Activated effector memory CD4-positive, alpha-beta T cell treated with Interleukin-2 at 50 U/mL for 16 hours (primary cell): ENCODE measurements at regions not wholly inside any gene's neighbourhood (a gene's known extent, or its start where the extent isn't known, plus 50 kb on each side); places are given as distances from the start of the nearest gene placed in this dataset.

Experiments
- DNase-seq: peaks from one replicate; pipeline ENCODE4 v3.0.0-alpha.2; 2020

GRCh38 chr4:26074712-26075430, 160.9 kb downstream of the SMIM20 start:
- DNase-seq, result no peak

GRCh38 chr4:26075583-26075982, 161.6 kb downstream of the SMIM20 start:
- no peak for DNase-seq

- no peak for DNase-seq
Measured at GRCh38 chr4:26076000-26076587, 162.1 kb downstream of the SMIM20 start.

- no peak for DNase-seq
Measured at GRCh38 chr4:26076896-26077295, 162.9 kb downstream of the SMIM20 start.

GRCh38 chr4:26077756-26078155, 163.7 kb downstream of the SMIM20 start:
- DNase-seq, result no peak

- no peak for DNase-seq
Measured at GRCh38 chr4:26080870-26081628, 167.0 kb downstream of the SMIM20 start.

- DNase-seq, result no peak
Measured at GRCh38 chr4:26081795-26082498, 167.9 kb downstream of the SMIM20 start.

GRCh38 chr4:26082565-26082964, 168.5 kb downstream of the SMIM20 start:
- DNase-seq, result no peak

GRCh38 chr4:26083987-26084386, 170.0 kb downstream of the SMIM20 start:
- no peak for DNase-seq

GRCh38 chr4:26084414-26084813, 170.4 kb downstream of the SMIM20 start:
- DNase-seq, result no peak

- DNase-seq, result no peak
Measured at GRCh38 chr4:26085551-26085950, 171.5 kb downstream of the SMIM20 start.

GRCh38 chr4:26086621-26087441, 172.8 kb downstream of the SMIM20 start:
- DNase-seq, result no peak

GRCh38 chr4:26088433-26088928, 174.5 kb downstream of the SMIM20 start:
- DNase-seq, result no peak

GRCh38 chr4:26093551-26093950, 179.5 kb downstream of the SMIM20 start:
- no peak for DNase-seq

GRCh38 chr4:26094076-26094475, 180.1 kb downstream of the SMIM20 start:
- DNase-seq, result no peak

GRCh38 chr4:26094911-26095310, 180.9 kb downstream of the SMIM20 start:
- DNase-seq, result no peak

GRCh38 chr4:26099967-26100366, 185.9 kb downstream of the SMIM20 start:
- no peak for DNase-seq

- no peak for DNase-seq
Measured at GRCh38 chr4:26101011-26101410, 187.0 kb downstream of the SMIM20 start.

- DNase-seq, result no peak
Measured at GRCh38 chr4:26104056-26104685, 190.2 kb downstream of the SMIM20 start.

GRCh38 chr4:26105337-26105736, 191.3 kb downstream of the SMIM20 start:
- no peak for DNase-seq

- DNase-seq, result no peak
Measured at GRCh38 chr4:26105815-26106699, 192.0 kb downstream of the SMIM20 start.
